Hepatocyte (in vitro differentiated cells): ENCODE measurements at regions not wholly inside any gene's neighbourhood (a gene's known extent, or its start where the extent isn't known, plus 50 kb on each side); places are given as distances from the start of the nearest gene placed in this dataset.

Experiments used
- EZH2 ChIP-seq: fragments of 200-600 bp; sonication (generic); IDR thresholded peaks from 2 replicates; pipeline ENCODE4 v1.6.1; 2016; ENCODE audit warnings: antibody characterized with exemption, mild to moderate bottlenecking, borderline replicate concordance
- TF ChIP-seq, protein P1 (sequence below): fragments of 200-600 bp; sonication (generic); IDR thresholded peaks from 2 replicates; pipeline ENCODE4 v1.5.1; 2016; ENCODE audit warnings: antibody characterized with exemption, mild to moderate bottlenecking; ENCODE audit not compliant: poor library complexity

DNA sequence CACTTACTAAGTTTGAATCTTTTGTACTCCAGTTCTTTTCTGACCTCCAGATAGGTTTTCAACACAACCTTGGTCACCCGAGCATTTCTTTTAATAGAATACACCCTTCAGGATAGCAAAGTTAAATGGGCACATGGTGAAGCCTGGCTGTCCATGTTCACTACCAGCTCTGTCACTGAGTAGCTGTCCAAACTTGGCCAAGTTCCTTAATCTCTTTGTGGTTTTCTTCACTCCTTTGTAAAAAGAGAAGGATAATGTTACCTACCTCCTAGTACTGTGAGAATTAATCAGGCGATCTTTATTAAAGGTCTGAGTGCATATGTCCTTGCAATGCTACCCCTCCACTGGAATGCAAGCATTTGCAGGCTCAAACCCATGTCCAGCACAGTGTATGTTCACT, 128.1 kb upstream of the PTPRZ1 start:
- TF ChIP-seq, protein P1, sequence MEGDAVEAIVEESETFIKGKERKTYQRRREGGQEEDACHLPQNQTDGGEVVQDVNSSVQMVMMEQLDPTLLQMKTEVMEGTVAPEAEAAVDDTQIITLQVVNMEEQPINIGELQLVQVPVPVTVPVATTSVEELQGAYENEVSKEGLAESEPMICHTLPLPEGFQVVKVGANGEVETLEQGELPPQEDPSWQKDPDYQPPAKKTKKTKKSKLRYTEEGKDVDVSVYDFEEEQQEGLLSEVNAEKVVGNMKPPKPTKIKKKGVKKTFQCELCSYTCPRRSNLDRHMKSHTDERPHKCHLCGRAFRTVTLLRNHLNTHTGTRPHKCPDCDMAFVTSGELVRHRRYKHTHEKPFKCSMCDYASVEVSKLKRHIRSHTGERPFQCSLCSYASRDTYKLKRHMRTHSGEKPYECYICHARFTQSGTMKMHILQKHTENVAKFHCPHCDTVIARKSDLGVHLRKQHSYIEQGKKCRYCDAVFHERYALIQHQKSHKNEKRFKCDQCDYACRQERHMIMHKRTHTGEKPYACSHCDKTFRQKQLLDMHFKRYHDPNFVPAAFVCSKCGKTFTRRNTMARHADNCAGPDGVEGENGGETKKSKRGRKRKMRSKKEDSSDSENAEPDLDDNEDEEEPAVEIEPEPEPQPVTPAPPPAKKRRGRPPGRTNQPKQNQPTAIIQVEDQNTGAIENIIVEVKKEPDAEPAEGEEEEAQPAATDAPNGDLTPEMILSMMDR = no peak
- TF ChIP-seq EZH2 = no peak
